ENCODE measurements at regions not wholly inside any gene's neighbourhood (a gene's known extent, or its start where the extent isn't known, plus 50 kb on each side); places are given as distances from the start of the nearest gene placed in this dataset.

GRCh38 chr18:68152770-68153169, 562.1 kb downstream of the TMX3 start:
- no peak for TF ChIP-seq CTCF (conservative IDR thresholded peaks at IDR 0.05)
- no peak overlapping the region; the same call in 1 of the 2 replicates for H3K27ac ChIP-seq

DNA sequence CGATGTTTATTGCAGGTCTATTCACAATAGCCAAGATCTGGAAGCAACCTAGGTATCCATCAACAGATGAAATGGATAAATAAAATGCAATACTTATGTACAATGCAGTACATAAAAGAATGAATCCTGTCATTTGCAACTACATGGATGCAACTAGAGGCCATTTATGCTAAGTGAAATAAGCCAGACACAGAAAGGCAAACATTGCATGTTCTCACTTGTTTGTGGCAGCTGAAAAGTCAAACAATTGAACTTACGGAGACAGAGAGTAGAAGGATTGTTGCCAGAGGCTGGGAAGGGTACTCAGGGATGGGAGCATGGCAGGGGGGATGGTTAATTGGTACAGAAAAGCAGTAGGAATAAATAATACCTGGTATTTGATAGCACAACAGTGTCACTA, 563.9 kb downstream of the TMX3 start:
- 0 out of 2 replicates have a peak, but pooled peaks have one; percentile 8 for TF ChIP-seq CTCF (conservative IDR thresholded peaks at IDR 0.05)
- peak overlapping the region; percentile 69 for H3K27ac ChIP-seq

- no peak for TF ChIP-seq CTCF (conservative IDR thresholded peaks at IDR 0.05)
- peak overlapping the region; percentile 69; the same call in 1 of the 2 replicates for H3K27ac ChIP-seq
Observed at GRCh38 chr18:68148863-68149262, 566.0 kb downstream of the TMX3 start.

DNA sequence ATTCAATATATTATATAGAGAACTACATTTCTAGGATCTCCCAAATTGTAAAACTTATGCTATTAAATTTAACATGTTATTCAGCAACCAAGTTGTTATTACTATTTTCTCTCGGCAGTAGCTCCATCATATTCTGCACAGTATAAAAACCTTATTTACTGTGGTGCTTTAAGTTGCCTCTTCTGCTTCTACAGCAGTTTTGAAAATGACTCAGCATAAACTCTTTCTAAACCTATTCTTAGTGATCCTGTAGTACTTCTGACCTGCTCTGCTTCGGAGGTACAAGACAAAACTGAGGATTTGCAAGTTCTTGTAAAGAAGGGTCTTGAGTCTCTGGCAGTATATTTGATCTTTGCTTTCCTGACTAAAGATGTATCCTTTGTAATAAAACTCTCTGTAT, 567.2 kb downstream of the TMX3 start:
- no peak for TF ChIP-seq CTCF (conservative IDR thresholded peaks at IDR 0.05)
- H3K27ac ChIP-seq: no peak overlapping the region

- TF ChIP-seq CTCF (conservative IDR thresholded peaks at IDR 0.05): no peak
Observed at GRCh38 chr18:68121826-68122225, 593.1 kb downstream of the TMX3 start.

GRCh38 chr18:68121308-68121707, 593.6 kb downstream of the TMX3 start:
- H3K27ac ChIP-seq: no peak overlapping the region
- TF ChIP-seq CTCF (conservative IDR thresholded peaks at IDR 0.05): no peak

More at GRCh38 chr18:68121826-68122225, 593.1 kb downstream of the TMX3 start:
- H3K27ac ChIP-seq: no peak overlapping the region

- no peak for TF ChIP-seq CTCF (conservative IDR thresholded peaks at IDR 0.05)
- H3K27ac ChIP-seq: no peak overlapping the region
Observed at GRCh38 chr18:68114989-68115388, 598.5 kb upstream of the DSEL start.
